SU-DHL-6 (cell line): ENCODE measurements at regions not wholly inside any gene's neighbourhood (a gene's known extent, or its start where the extent isn't known, plus 50 kb on each side); places are given as distances from the start of the nearest gene placed in this dataset.

Experiments used
- EZH2phosphoT487 ChIP-seq: fragments of 200-600 bp; sonication (generic), shearing (Covaris generic); conservative IDR thresholded peaks from 2 replicates; pipeline ENCODE4 v1.6.1; 2018; ENCODE audit warnings: mild to moderate bottlenecking, antibody characterized with exemption, low read length, moderate library complexity, mixed read lengths
- TF ChIP-seq, protein P1 (sequence below): fragments of 200-600 bp; sonication (generic); IDR thresholded peaks from one replicate; pipeline ENCODE4 v1.5.1; 2017; ENCODE audit warnings: antibody characterized with exemption, mild to moderate bottlenecking, low read length, moderate library complexity; ENCODE audit not compliant: insufficient read depth, poor library complexity, severe bottlenecking

DNA sequence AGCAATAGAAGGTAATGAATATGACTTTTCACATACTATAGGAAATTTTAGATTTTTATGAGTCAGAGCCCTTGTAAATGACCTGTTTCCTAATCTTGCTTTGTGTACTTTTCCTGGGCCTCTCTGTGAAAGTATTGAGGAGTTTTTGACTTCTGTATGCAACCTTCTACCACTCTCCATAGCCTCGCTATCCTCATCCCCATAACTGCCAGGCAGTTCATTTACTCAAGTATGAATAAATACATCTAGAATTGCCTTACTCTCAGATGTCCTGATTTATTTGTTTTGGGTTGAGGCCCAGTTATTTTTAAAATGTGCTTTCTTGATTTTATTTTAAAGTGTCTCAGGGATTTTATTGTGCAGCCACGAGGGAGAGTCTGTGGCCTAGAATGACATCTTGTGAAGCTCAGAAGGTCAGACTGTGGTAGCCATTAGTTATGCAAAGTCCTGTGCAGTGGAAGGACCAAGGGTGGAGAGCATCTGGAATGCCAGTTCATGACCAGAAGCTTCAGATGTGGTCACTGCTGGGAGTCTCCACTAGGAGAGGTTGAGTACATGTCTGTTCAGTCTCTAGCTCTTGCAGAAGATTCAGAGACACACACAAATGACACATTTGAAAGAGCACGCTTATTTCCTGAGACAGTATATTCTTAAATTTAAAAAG, 346.2 kb upstream of the IMPG1 start:
- TF ChIP-seq, protein P1, sequence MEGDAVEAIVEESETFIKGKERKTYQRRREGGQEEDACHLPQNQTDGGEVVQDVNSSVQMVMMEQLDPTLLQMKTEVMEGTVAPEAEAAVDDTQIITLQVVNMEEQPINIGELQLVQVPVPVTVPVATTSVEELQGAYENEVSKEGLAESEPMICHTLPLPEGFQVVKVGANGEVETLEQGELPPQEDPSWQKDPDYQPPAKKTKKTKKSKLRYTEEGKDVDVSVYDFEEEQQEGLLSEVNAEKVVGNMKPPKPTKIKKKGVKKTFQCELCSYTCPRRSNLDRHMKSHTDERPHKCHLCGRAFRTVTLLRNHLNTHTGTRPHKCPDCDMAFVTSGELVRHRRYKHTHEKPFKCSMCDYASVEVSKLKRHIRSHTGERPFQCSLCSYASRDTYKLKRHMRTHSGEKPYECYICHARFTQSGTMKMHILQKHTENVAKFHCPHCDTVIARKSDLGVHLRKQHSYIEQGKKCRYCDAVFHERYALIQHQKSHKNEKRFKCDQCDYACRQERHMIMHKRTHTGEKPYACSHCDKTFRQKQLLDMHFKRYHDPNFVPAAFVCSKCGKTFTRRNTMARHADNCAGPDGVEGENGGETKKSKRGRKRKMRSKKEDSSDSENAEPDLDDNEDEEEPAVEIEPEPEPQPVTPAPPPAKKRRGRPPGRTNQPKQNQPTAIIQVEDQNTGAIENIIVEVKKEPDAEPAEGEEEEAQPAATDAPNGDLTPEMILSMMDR = no peak
- no peak for TF ChIP-seq EZH2phosphoT487
